ENCODE measurements at regions not wholly inside any gene's neighbourhood (a gene's known extent, or its start where the extent isn't known, plus 50 kb on each side); places are given as distances from the start of the nearest gene placed in this dataset.
"Not testable (repeated sequence)": the region's sequence is repeated elsewhere in the genome, so short reads cannot be mapped to it uniquely, and the experiment has no call there.

GRCh38 chr11:115613986-115614632 is 109.9 kb upstream of the CADM1 start:
- no peak overlapping the region for H3K27ac ChIP-seq
- intact Hi-C loops (cut with DNase I): no loop called here
- no peak for DNase-seq
- no peak overlapping the region for H3K4me3 ChIP-seq
- no peaks in the 10 kb centered on the region for H3K4me1 ChIP-seq
- no peaks in the 10 kb centered on the region for H3K9me3 ChIP-seq
- no peaks in the 10 kb centered on the region for H3K36me3 ChIP-seq
- WGBS, 2 donors: 49 to 55% methylated on average over 9 of the region's 9 CpGs
- TF ChIP-seq CTCF (IDR thresholded peaks at IDR 0.05) (no peak), POLR2A (IDR thresholded peaks at IDR 0.05) (no peak)
- H3K27me3 ChIP-seq: no peaks in the 10 kb centered on the region

- 66 to 80% methylated on average over 3 of the region's 3 CpGs for WGBS, 2 donors
Measured at GRCh38 chr11:115613004-115613403, 108.8 kb upstream of the CADM1 start.

GRCh38 chr11:115612046-115612730 is 108.0 kb upstream of the CADM1 start:
- Histone ChIP-seq H3K27me3 (no peaks in the 10 kb centered on the region), H3K4me3 (no peak overlapping the region), H3K36me3 (no peaks in the 10 kb centered on the region), H3K27ac (no peak overlapping the region), H3K9me3 (no peaks in the 10 kb centered on the region), H3K4me1 (peaks cover 0 to 10% (median 0%) of the 10 kb centered on the region in 3 donors)
- TF ChIP-seq CTCF (IDR thresholded peaks at IDR 0.05) (no peak), POLR2A (IDR thresholded peaks at IDR 0.05) (no peak)
- intact Hi-C loops (cut with DNase I): no loop called here
- no peak for DNase-seq
- 82 to 88% methylated on average over 8 to 9 of the region's 9 CpGs for WGBS, 2 donors

More at GRCh38 chr11:115613004-115613403, 108.8 kb upstream of the CADM1 start:
- intact Hi-C loops (cut with DNase I): no loop called here
- H3K4me3 ChIP-seq: no peak overlapping the region
- no peaks in the 10 kb centered on the region for H3K36me3 ChIP-seq
- no peaks in the 10 kb centered on the region for H3K27me3 ChIP-seq
- H3K4me1 ChIP-seq: peaks cover 0 to 1% (median 0%) of the 10 kb centered on the region in 3 donors
- no peak for DNase-seq
- H3K9me3 ChIP-seq: no peaks in the 10 kb centered on the region
- H3K27ac ChIP-seq: no peak overlapping the region
- TF ChIP-seq CTCF (IDR thresholded peaks at IDR 0.05) (no peak), POLR2A (IDR thresholded peaks at IDR 0.05) (no peak)

GRCh38 chr11:115611343-115611742 is 107.1 kb upstream of the CADM1 start:
- Histone ChIP-seq H3K9me3 (no peaks in the 10 kb centered on the region), H3K4me1 (peaks cover 0 to 15% (median 0%) of the 10 kb centered on the region in 3 donors), H3K27me3 (no peaks in the 10 kb centered on the region), H3K4me3 (no peak overlapping the region), H3K27ac (no peak overlapping the region), H3K36me3 (no peaks in the 10 kb centered on the region)
- DNase-seq: no peak
- WGBS, 2 donors: 77 to 82% methylated on average over 6 of the region's 6 CpGs
- intact Hi-C loops (cut with DNase I): no loop called here
- TF ChIP-seq POLR2A (IDR thresholded peaks at IDR 0.05) (no peak), CTCF (IDR thresholded peaks at IDR 0.05) (no peak)

GRCh38 chr11:115610908-115611307 is 106.7 kb upstream of the CADM1 start:
- no peaks in the 10 kb centered on the region for H3K9me3 ChIP-seq
- TF ChIP-seq POLR2A (IDR thresholded peaks at IDR 0.05) (no peak), CTCF (IDR thresholded peaks at IDR 0.05) (no peak)
- H3K36me3 ChIP-seq: no peaks in the 10 kb centered on the region
- no peak overlapping the region for H3K27ac ChIP-seq
- intact Hi-C loops (cut with DNase I): no loop called here
- no peak for DNase-seq
- WGBS, 2 donors: 90 to 91% methylated on average over 3 of the region's 3 CpGs
- H3K4me3 ChIP-seq: no peak overlapping the region
- H3K27me3 ChIP-seq: no peaks in the 10 kb centered on the region
- H3K4me1 ChIP-seq: peaks cover 0 to 15% (median 0%) of the 10 kb centered on the region in 3 donors

GRCh38 chr11:115610234-115610633 is 106.0 kb upstream of the CADM1 start:
- WGBS, 2 donors: 100% methylated on average over 1 of the region's 1 CpG
- H3K27ac ChIP-seq; intact Hi-C loops (cut with DNase I); H3K27me3 ChIP-seq; H3K36me3 ChIP-seq; DNase-seq; H3K4me3 ChIP-seq; H3K9me3 ChIP-seq: not testable (repeated sequence)
- H3K4me1 ChIP-seq: peaks cover 0 to 15% (median 0%) of the 10 kb centered on the region in 3 donors

Measured in esophagus squamous epithelium (tissue), 5 donors.